NCI-H748 (cell line): ENCODE measurements at regions not wholly inside any gene's neighbourhood (a gene's known extent, or its start where the extent isn't known, plus 50 kb on each side); places are given as distances from the start of the nearest gene placed in this dataset.
A peak's percentile ranks its signal among the peaks of the same experiment; 100 is the strongest.

Source experiments
- DNase-seq: peaks from one replicate; lab custom pipeline; 2025; ENCODE audit not compliant: unreplicated experiment; lab: John Stamatoyannopoulos, UW

DNA sequence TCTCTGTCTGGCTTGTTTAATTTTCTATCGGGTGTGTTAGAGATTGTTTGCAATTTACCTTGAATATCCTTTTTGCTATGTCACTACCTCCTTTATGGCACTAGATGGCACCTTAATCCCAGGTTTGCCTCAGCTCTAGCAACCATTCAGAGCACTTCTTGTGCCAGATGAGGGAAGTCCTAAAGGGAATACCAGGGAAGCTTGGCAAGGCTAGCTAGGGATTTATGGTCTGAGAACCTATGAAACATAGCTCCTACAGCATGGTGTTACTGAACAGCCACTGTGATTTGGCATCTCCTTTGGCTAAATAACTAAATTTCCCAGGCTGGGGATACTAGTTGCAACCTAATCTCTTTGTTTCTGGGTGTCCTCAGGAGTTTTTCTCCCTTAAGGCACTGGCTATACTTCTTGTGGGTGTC lies 69.0 kb upstream of the VOPP1 start:
- peak; percentile 88 for DNase-seq

DNA sequence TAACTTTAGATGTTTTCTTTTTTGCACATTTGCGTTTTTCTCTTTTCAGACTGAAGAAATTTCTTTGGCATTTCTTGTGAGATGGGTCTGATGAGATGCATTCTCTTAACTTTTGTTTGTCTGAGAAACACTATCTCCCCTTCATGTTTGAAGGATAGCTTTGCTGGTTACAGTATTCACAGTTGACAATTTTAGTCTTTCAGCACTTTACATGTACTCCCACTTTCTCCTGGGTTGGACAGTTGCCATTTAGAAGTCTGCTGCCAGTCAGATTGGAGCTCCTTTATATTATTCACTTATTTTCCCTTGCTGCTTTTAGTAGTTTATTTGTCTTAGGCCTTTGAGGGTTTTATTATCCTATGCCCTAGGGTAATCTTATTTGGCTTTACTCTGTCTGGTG lies 67.3 kb upstream of the VOPP1 start:
- no peak for DNase-seq

DNA sequence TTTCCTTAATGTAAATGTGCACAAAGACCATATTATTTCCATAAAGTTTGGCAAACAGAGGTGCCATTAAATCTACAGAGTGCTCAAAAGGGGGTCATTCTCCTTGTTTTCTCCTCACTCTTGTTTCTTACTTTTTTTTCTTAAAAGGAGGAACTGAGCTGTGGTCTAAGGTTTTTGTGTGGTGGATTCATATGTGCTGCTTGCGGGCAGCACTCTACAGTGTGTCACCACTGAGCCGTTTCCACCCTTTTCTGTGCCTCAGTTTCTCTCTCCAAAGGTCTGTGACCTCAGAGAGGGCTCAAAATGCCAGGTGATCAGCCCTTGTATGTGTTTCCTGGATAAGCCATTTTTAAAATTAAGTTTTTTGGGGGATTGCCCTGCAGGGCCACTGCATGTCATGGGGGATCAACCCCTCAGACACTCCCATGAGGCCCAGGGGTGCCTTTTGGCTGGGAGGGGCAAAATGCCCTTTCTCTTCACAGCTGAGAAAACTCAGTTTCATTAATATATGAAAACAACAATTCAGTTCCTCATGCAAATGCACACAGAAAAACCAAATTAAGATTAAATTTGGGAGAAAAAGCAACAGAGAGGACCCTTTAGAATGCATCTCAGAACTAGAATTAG lies 56.9 kb upstream of the VOPP1 start:
- DNase-seq = no peak

DNA sequence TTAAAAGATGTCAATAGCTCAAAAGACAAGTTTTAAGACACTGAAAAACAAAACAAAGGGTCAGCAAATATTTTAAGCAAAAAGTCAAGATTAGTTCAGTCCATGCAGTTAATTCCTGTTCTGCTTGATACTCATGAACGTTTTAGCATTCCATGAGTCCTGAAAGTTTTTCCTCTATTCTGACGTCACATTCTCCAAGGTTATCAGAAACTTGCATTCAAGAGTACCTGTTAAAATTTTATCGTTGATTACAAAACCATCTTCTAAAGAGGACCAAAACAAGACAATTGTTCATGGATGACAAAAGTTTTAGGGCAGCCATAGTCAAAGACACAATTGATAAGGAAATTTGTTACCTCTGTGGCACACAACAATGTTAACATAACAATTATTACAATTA lies 52.5 kb upstream of the VOPP1 start:
- no peak for DNase-seq

DNA sequence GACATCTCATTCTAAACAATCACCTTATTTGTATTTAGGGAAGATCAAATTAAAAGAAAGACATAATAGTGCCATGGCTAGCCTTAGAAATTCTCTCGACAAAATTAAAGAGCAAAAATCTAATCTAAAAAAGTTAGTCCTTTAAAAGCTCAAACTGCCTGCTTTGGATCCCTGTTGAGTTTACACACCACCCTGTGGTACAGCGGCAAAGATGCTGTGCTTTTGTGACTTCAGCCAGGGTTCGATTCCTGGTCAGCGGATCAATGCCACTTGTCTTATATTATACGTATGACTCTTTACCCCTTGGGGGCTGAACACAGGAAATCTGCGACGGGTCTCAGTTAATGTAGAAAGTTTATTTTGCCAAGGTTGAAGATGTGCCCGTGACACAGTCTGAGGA lies 51.3 kb upstream of the VOPP1 start:
- no peak for DNase-seq

DNA sequence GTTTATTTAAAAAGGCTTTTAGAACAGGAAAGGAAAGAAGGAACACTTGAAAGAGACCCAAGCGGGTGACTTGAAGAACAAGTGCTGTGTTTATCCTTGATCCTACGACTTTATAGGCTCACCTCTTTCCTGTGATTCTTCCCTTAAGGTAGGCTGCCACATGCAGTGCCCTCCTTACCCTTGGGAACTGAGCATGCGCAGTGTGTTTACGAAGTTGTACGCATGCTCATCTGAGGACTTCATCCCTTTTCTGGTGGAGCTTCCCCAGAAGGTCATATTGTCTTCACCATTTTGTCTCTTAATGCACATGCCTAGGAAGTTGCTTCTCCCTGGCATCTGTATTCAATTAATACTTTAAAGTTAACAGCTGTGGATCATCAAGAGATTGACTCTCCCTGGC lies 49.9 kb upstream of the VOPP1 start:
- no peak for DNase-seq
